ENCODE measurements at regions not wholly inside any gene's neighbourhood (a gene's known extent, or its start where the extent isn't known, plus 50 kb on each side); places are given as distances from the start of the nearest gene placed in this dataset.
"Not testable (repeated sequence)": the region's sequence is repeated elsewhere in the genome, so short reads cannot be mapped to it uniquely, and the experiment has no call there.

GRCh38 chr16:62741692-62742091 lies 705.5 kb upstream of the CDH8 start:
- no peak overlapping the region for H3K27ac ChIP-seq
- TF ChIP-seq ZFX (IDR thresholded peaks at IDR 0.05), result no peak
- TF ChIP-seq CTCF (conservative IDR thresholded peaks at IDR 0.05), result no peak

GRCh38 chr16:62738666-62739460 lies 702.6 kb upstream of the CDH8 start:
- no peak overlapping the region for H3K27ac ChIP-seq
- TF ChIP-seq ZFX (IDR thresholded peaks at IDR 0.05), result no peak
- TF ChIP-seq CTCF (conservative IDR thresholded peaks at IDR 0.05), result no peak

GRCh38 chr16:62732092-62732491 lies 695.9 kb upstream of the CDH8 start:
- no peak overlapping the region for H3K27ac ChIP-seq
- TF ChIP-seq CTCF (conservative IDR thresholded peaks at IDR 0.05) (no peak), ZFX (IDR thresholded peaks at IDR 0.05) (no peak)

GRCh38 chr16:62724670-62725269 lies 688.5 kb upstream of the CDH8 start:
- not testable (repeated sequence) for H3K27ac ChIP-seq

GRCh38 chr16:62720651-62721050 lies 684.4 kb upstream of the CDH8 start:
- no peak for TF ChIP-seq ZFX (IDR thresholded peaks at IDR 0.05)
- no peak for TF ChIP-seq CTCF (conservative IDR thresholded peaks at IDR 0.05)
- no peak overlapping the region for H3K27ac ChIP-seq

- no peak for TF ChIP-seq CTCF (conservative IDR thresholded peaks at IDR 0.05)
- TF ChIP-seq ZFX (IDR thresholded peaks at IDR 0.05), result no peak
- H3K27ac ChIP-seq, result no peak overlapping the region
These were observed 680.8 kb upstream of the CDH8 start for GRCh38 chr16:62717026-62717425.

- no peak overlapping the region for H3K27ac ChIP-seq
- TF ChIP-seq CTCF (conservative IDR thresholded peaks at IDR 0.05), result no peak
- no peak for TF ChIP-seq ZFX (IDR thresholded peaks at IDR 0.05)
These were observed 679.5 kb upstream of the CDH8 start for GRCh38 chr16:62715701-62716100.

GRCh38 chr16:62712566-62712965 lies 676.3 kb upstream of the CDH8 start:
- H3K27ac ChIP-seq, result no peak overlapping the region
- TF ChIP-seq CTCF (conservative IDR thresholded peaks at IDR 0.05) (no peak), ZFX (IDR thresholded peaks at IDR 0.05) (no peak)

Measured in C4-2B (cell line).